Islet of Langerhans (tissue), 1 donor: ENCODE measurements at regions not wholly inside any gene's neighbourhood (a gene's known extent, or its start where the extent isn't known, plus 50 kb on each side); places are given as distances from the start of the nearest gene placed in this dataset.
A peak's percentile ranks its signal among the peaks of the same experiment; 100 is the strongest.

Experiments
- FAIRE-seq: peaks from one replicate; lab custom pipeline; 2011; peaks lifted over from hg19 to GRCh38; lab: Jason Lieb, UNC

DNA sequence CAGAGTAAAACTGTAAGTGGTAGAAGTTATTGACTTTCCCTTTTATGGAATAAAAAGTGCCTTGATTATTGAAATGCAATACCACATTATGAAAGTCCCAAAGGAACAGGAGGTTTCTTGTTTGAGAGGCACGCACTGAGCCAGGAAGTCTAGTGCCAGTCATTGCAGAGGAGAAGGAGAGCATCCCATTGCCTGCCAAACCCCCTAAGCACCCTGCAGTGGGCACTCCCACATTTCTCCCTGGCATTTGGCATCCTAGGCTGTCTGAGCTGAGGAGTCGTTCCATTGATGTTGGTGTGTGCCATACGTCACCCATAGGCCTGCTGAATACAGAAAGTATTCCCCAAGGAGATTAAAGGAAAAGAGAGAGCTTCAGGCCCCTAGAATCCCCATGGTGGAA lies 85.7 kb upstream of the MBNL2 start:
- FAIRE-seq, result no peak

DNA sequence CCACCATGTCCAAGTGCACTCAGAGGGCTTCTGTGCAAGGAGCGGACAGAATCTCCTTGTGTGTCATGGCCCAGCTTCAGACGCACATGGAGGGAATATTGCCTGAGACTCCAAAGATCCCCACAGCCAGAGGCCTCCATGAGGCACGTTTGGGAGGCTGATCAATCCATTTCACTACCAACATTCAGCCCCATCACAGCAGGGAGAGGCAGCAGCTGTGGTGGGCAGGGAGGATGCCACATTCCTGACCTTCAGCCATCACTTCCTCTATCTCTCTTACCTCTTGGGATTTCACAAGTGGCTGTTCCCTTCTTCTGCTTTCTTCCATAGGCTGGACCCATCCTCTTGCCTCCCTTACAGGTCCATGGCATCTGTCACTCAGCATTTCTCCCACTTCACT lies 82.4 kb upstream of the MBNL2 start:
- FAIRE-seq, result no peak

GRCh38 chr13:97140131-97140530 lies 82.0 kb upstream of the MBNL2 start:
- no peak for FAIRE-seq

DNA sequence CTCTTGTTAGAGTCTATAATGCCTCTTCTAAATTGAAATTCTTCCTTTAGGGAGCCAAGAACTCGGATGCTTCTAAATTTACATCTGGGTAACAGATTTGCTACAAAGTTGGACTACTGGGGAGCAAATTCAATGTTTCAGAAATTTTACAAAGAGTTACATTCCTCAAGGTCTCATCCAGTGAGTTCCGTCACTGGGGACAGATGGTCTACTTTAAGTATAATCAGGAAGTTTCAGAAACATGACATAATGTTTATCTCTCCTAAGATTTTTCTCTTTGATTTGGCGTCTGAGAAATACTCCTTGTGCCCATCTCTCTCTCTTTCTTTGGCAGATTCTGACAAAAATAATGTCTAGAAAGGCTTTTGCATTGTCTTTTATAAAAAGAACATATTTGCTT lies 81.5 kb upstream of the MBNL2 start:
- no peak for FAIRE-seq

DNA sequence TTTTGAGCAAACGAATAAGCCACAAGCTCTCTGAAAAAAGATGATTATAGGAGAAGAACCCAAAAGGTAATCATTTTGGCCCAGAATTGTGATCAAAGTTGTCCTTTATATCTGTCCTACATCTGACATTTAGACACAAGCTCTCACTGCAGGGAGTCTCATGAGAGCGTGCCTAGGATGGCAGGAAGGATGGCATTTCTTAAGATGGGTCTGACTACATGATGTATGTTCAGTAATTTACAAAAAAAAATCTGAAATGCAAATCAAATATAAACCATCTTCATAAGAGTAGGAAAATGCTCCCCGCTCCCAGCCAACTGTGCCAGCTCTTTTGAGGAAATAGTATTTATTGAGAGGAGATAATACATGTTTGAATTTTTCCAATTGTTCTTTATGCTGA lies 81.0 kb upstream of the MBNL2 start:
- FAIRE-seq, result no peak

- peak; percentile 66 for FAIRE-seq
Observed at GRCh38 chr13:97141564-97142005, 80.5 kb upstream of the MBNL2 start.

- FAIRE-seq, result no peak
Observed at GRCh38 chr13:97142452-97142851, 79.7 kb upstream of the MBNL2 start.

- FAIRE-seq, result no peak
Observed at GRCh38 chr13:97145057-97145456, 77.1 kb upstream of the MBNL2 start.

GRCh38 chr13:97148894-97149293 lies 73.2 kb upstream of the MBNL2 start:
- FAIRE-seq, result no peak

DNA sequence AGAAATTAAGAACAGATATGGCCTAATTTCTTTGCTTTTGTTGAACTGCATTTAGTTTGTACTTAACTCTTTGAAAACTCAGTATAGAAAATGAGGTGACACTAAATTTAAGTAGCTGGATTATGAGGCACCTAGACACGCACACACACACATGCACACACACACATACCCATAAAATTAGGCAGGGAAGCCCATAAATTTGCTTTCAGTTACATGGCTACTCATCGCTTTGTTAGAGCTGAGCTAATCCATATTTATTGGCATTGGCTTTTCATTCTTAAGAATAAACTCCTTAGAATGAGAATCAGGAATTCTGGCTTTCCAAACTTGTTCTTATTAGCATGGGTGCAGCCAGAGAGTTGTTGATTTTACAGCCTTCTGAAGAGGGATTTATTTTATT lies 61.7 kb upstream of the MBNL2 start:
- FAIRE-seq, result no peak

- no peak for FAIRE-seq
Observed at GRCh38 chr13:97161582-97162231, 60.4 kb upstream of the MBNL2 start.

DNA sequence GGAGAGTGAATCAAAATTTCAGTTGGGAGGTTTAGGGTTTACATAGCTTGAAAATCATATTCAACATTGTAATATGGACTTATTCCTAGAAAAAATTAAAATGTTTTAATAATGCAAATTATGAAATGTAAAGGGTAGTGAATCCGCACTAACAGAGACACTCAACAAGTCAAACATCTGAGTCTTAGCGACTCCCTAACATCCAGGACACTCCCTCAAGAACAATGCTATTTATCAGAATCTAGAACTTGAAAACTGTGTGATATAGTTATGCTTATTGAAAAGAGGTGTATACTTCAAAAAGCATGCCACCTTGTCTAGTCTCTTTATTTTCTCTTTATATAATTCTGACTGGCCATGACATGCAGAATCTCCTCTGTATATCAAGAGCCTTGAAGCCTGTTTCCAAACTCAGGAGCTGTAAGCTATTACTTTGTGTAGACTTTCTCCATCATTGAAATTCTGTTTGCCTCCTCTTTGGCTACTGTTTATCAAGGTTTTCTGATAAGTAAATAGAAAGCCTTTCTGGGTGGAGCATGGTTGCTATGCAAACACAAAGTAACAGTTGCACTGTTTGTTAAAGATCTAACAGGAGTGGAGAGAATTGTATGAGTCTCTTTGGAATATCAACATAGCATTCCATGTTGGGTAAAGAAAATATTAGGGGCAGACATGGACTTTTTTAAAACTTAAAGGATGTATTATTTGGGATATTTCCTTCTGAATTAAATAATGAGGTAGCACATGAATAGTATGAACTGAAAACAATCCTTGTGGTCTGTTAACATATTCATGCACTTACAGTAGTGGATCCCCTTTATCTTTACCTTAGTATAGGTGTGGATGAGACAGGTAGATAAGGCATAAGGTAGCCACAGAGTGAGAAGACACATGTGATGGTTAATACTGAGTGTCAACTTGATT lies 56.4 kb upstream of the MBNL2 start:
- peak; percentile 85 for FAIRE-seq

DNA sequence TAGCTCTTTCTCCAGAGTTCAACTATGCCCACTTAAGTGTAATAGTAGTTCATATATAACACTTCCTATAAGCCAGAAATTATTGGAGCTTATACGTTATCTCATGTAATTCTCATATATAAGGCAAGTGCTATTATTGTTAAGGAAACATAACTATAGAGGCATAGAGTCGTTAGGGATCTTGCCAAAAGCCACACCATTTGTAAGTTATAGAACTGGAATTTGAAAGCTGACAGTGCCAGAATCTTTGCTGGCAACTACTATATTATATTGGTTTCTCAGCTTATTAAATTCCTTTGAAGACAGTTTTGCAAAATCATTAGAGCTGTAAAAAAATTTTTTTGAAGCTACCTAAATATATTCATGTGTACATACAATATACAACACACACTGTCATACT lies 51.0 kb upstream of the MBNL2 start:
- no peak for FAIRE-seq
